Body of pancreas (tissue), 4 donors: ENCODE measurements at regions not wholly inside any gene's neighbourhood (a gene's known extent, or its start where the extent isn't known, plus 50 kb on each side); places are given as distances from the start of the nearest gene placed in this dataset.

Experiments
- ATAC-seq: fragments of 150-250 bp; one replicate; pipeline ENCODE4 v1.9.1; 2016
- DNase-seq, 4 donors: peaks; one replicate each; pipeline ENCODE4 v3.0.0-alpha.2; 2019
- H3K27ac ChIP-seq, 4 donors: fragments of 200-600 bp; sonication (generic); 1 replicate in 3 of 4; 2 replicates in 1 of 4; pipeline versions ENCODE4 v1.5.1 to v1.6.1; 2016 to 2019; ENCODE audit warnings: mild to moderate bottlenecking in 1 of 4, mixed read lengths in 1 of 4, moderate library complexity in 1 of 4
- H3K27me3 ChIP-seq, 2 donors: fragments of 200-600 bp; sonication (generic); one replicate each; pipeline ENCODE4 v1.6.0; 2016; ENCODE audit warnings: mild to moderate bottlenecking in 1 of 2
- H3K36me3 ChIP-seq, 2 donors: fragments of 200-600 bp; sonication (generic); replicated peaks in 1 of 2; 2 replicates each; pipeline ENCODE4 v1.5.1; 2016; ENCODE audit warnings: low read depth in 2 of 2; ENCODE audit not compliant: insufficient read depth in 1 of 2
- H3K4me1 ChIP-seq: fragments of 200-600 bp; sonication (generic); one replicate; pipeline ENCODE4 v1.6.0; 2016
- H3K4me3 ChIP-seq, 2 donors: fragments of 200-600 bp; sonication (generic); 1 replicate in 1 of 2; 2 replicates in 1 of 2; pipeline ENCODE4 v1.5.1; 2016 to 2019
- H3K9me3 ChIP-seq, 3 donors: fragments of 200-600 bp; sonication (generic); 1 replicate in 2 of 3; 2 replicates in 1 of 3; pipeline ENCODE4 v1.5.1; 2016
- CTCF ChIP-seq, 7 experiments: fragments of 450-650 bp in 4 of 7; fragments of 200-600 bp in 3 of 7; sonication (generic) in 3 of 7; IDR thresholded peaks; one replicate each; pipeline ENCODE4 v1.5.1; 2016 to 2019; ENCODE audit warnings: antibody characterized with exemption in 7 of 7
- POLR2A ChIP-seq, 3 donors: fragments of 450-650 bp; IDR thresholded peaks; one replicate each; pipeline ENCODE4 v1.6.1; 2016; ENCODE audit warnings: antibody characterized with exemption in 3 of 3, mild to moderate bottlenecking in 2 of 3
- WGBS, 2 donors: methylation state at CpG; one replicate each; pipeline ENCODE4 v1.1.5; 2017; 5-methylcytosine and 5-hydroxymethylcytosine counted together
- intact Hi-C: fragments of 100-400 bp; cut with DNase I; formaldehyde crosslinking; loops from one replicate; pipeline ENCODE4 v1.15.1; 2023

- no peaks in the 10 kb centered on the region for H3K9me3 ChIP-seq
- no peak overlapping the region for H3K27ac ChIP-seq
- no peak for TF ChIP-seq CTCF (IDR thresholded peaks at IDR 0.05)
- no peak for TF ChIP-seq POLR2A (IDR thresholded peaks at IDR 0.05)
- DNase-seq (no peak), ATAC-seq (no peak)
- no peaks in the 10 kb centered on the region for H3K27me3 ChIP-seq
- 69 to 70% methylated on average over 5 of the region's 5 CpGs for WGBS, 2 donors
- no peaks in the 10 kb centered on the region for H3K36me3 ChIP-seq
- no peaks in the 10 kb centered on the region for H3K4me1 ChIP-seq
- no peak overlapping the region for H3K4me3 ChIP-seq
- intact Hi-C loops, result no loop called here
These were observed 700.1 kb downstream of the QKI start for GRCh38 chr6:164114651-164115050.

GRCh38 chr6:164114051-164114450, 699.5 kb downstream of the QKI start:
- no peaks in the 10 kb centered on the region for H3K36me3 ChIP-seq
- WGBS, 2 donors, result 56 to 73% methylated on average over 4 of the region's 4 CpGs
- no peaks in the 10 kb centered on the region for H3K4me1 ChIP-seq
- H3K9me3 ChIP-seq, result no peaks in the 10 kb centered on the region
- intact Hi-C loops, result no loop called here
- no peaks in the 10 kb centered on the region for H3K27me3 ChIP-seq
- ATAC-seq (no peak), DNase-seq (no peak)
- TF ChIP-seq CTCF (IDR thresholded peaks at IDR 0.05) (no peak), POLR2A (IDR thresholded peaks at IDR 0.05) (no peak)
- no peak overlapping the region for H3K4me3 ChIP-seq
- no peak overlapping the region for H3K27ac ChIP-seq

- Histone ChIP-seq H3K27ac (no peak overlapping the region), H3K4me1 (no peaks in the 10 kb centered on the region), H3K27me3 (no peaks in the 10 kb centered on the region), H3K36me3 (no peaks in the 10 kb centered on the region), H3K4me3 (no peak overlapping the region), H3K9me3 (no peaks in the 10 kb centered on the region)
- TF ChIP-seq CTCF (IDR thresholded peaks at IDR 0.05), result no peak
- TF ChIP-seq POLR2A (IDR thresholded peaks at IDR 0.05), result no peak
- ATAC-seq, result no peak
- intact Hi-C loops, result no loop called here
- WGBS, 2 donors, result 53 to 74% methylated on average over 4 of the region's 4 CpGs
- no peak for DNase-seq
These were observed 699.1 kb downstream of the QKI start for GRCh38 chr6:164113637-164114036.

GRCh38 chr6:164109770-164110140, 695.2 kb downstream of the QKI start:
- intact Hi-C loops, result no loop called here
- 26 to 27% methylated on average over 6 of the region's 6 CpGs for WGBS, 2 donors
- no peak for TF ChIP-seq POLR2A (IDR thresholded peaks at IDR 0.05)
- TF ChIP-seq CTCF (IDR thresholded peaks at IDR 0.05), result peak; percentile 7 to 44 (median 33)
- H3K27me3 ChIP-seq, result no peaks in the 10 kb centered on the region
- ATAC-seq, result peak; percentile 45
- H3K4me3 ChIP-seq, result no peak overlapping the region
- H3K9me3 ChIP-seq, result no peaks in the 10 kb centered on the region
- DNase-seq, result peak in 3 of 4 donors; percentile 21 to 35 (median 27)
- no peaks in the 10 kb centered on the region for H3K4me1 ChIP-seq
- no peaks in the 10 kb centered on the region for H3K36me3 ChIP-seq
- H3K27ac ChIP-seq, result peak overlapping the region in 2 of 4 donors; percentile 33 to 45
